Activated B cell treated with CpG ODN at 0.5 μM for 24 hours (primary cell): ENCODE measurements at regions not wholly inside any gene's neighbourhood (a gene's known extent, or its start where the extent isn't known, plus 50 kb on each side); places are given as distances from the start of the nearest gene placed in this dataset.

Experiments
- ATAC-seq: fragments of 200-7000 bp; cut with Tn5 transposase; one replicate; pipeline ENCODE4 v1.10.0; 2021; ENCODE audit warnings: low read depth, mild to moderate bottlenecking, moderate library complexity
- CTCF ChIA-PET: fragments of 350-600 bp; sonication (Branson Sonifier 250); formaldehyde crosslinking; loops from one replicate; lab custom pipeline; 2021; ENCODE audit warnings: antibody characterized with exemption; lab: Charles Lee
- POLR2A ChIA-PET: fragments of 350-600 bp; sonication (Branson Sonifier 250); formaldehyde crosslinking; loops from one replicate; lab custom pipeline; 2021; ENCODE audit warnings: antibody characterized with exemption; lab: Charles Lee
- DNase-seq: peaks from one replicate; pipeline ENCODE4 v3.0.0; 2022
- H3K27ac Mint-ChIP-seq: one replicate; pipeline ENCODE4 v1.8.0; 2020; ENCODE audit warnings: mixed read lengths
- H3K27me3 Mint-ChIP-seq: one replicate; pipeline ENCODE4 v1.8.0; 2021; ENCODE audit warnings: mixed read lengths
- H3K36me3 Mint-ChIP-seq: one replicate; pipeline ENCODE4 v1.8.0; 2021; ENCODE audit warnings: low read depth, mixed read lengths
- H3K4me1 Mint-ChIP-seq: one replicate; pipeline ENCODE4 v1.8.0; 2021; ENCODE audit warnings: mixed read lengths
- H3K4me3 Mint-ChIP-seq: one replicate; pipeline ENCODE4 v1.8.0; 2020; ENCODE audit warnings: mild to moderate bottlenecking, mixed read lengths
- H3K9me3 Mint-ChIP-seq: one replicate; pipeline ENCODE4 v1.8.0; 2020; ENCODE audit warnings: mixed read lengths
- intact Hi-C: fragments of 100-400 bp; cut with micrococcal nuclease; formaldehyde crosslinking; loops from one replicate; pipeline ENCODE4 v1.15.1; 2024
- TF ChIP-seq, protein P1 (sequence below): fragments of 200-600 bp; IDR thresholded peaks from one replicate; pipeline ENCODE4 v1.8.0; 2022; ENCODE audit warnings: antibody characterized with exemption, mild to moderate bottlenecking

DNA sequence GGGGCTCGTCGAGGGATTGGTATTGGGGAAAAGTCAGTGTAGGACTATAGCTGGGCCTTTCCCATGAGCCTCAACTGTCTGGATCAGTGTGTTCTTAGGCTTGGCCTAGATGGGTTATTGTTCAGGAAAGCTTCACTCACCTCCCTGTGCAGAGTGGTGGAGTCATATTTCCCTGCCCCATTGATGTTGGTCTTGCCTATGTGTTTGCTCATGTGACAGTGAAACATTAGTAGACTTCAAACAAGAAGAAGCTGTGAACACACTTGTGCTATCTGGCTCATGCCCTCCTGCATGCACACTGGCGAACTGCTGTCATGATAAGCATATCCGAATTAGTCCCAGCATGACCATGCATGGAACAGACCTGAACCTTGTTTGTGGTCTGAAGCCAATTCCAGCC lies 171.1 kb downstream of the DHX35 start:
- Mint-ChIP-seq H3K27me3 (peaks cover 12% of the 10 kb centered on the region), H3K9me3 (no peaks in the 10 kb centered on the region), H3K4me3 (no peak overlapping the region), H3K27ac (no peak overlapping the region), H3K4me1 (no peaks in the 10 kb centered on the region), H3K36me3 (no peaks in the 10 kb centered on the region)
- DNase-seq (no peak), ATAC-seq (no peak)
- intact Hi-C loops, result no loop called here
- ChIA-PET CTCF (no interaction called here), POLR2A (no interaction called here)
- TF ChIP-seq, protein P1, sequence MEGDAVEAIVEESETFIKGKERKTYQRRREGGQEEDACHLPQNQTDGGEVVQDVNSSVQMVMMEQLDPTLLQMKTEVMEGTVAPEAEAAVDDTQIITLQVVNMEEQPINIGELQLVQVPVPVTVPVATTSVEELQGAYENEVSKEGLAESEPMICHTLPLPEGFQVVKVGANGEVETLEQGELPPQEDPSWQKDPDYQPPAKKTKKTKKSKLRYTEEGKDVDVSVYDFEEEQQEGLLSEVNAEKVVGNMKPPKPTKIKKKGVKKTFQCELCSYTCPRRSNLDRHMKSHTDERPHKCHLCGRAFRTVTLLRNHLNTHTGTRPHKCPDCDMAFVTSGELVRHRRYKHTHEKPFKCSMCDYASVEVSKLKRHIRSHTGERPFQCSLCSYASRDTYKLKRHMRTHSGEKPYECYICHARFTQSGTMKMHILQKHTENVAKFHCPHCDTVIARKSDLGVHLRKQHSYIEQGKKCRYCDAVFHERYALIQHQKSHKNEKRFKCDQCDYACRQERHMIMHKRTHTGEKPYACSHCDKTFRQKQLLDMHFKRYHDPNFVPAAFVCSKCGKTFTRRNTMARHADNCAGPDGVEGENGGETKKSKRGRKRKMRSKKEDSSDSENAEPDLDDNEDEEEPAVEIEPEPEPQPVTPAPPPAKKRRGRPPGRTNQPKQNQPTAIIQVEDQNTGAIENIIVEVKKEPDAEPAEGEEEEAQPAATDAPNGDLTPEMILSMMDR, result no peak

DNA sequence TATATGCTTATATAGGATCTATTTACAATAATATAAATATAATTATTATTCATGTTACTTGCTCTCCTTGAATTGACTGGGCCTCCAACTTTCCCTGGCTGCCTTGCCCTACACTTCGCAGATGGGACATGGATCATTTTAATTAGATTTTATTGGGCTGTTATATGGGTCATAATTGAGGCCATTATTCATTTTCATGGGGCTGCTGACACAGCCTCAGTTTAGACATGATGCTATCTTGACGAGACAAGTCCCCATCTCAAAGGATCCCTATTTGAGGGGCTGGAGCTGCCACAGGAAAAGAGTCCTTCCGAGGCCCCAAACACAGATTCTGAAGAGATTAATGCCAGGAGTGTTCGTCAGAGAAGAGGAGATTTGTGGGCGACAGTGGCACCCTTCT lies 170.4 kb downstream of the DHX35 start:
- Mint-ChIP-seq H3K27me3 (peaks cover 12% of the 10 kb centered on the region), H3K36me3 (no peaks in the 10 kb centered on the region), H3K4me1 (no peaks in the 10 kb centered on the region), H3K9me3 (no peaks in the 10 kb centered on the region), H3K4me3 (no peak overlapping the region), H3K27ac (no peak overlapping the region)
- CTCF ChIA-PET, result no interaction called here
- DNase-seq, result no peak
- intact Hi-C loops, result no loop called here
- TF ChIP-seq, protein P1, result no peak
- POLR2A ChIA-PET, result no interaction called here
- no peak for ATAC-seq

DNA sequence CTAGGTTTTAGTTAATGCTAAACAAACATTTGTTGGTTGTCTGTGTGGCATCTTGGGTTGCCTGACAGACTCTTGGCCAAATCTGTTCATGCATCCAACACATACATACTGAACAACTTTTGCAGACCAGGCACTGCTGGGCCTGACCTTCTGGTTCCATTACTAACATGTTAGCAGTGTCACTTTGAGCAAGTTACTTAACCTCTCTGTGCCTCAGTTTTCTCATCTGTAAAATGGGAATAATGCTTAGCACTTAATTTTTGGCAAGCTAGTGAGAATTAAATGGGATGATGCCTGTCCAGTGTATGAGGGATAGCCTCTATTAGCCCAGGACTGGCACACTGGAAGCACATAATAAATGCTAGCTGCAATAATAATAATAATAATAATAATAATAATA lies 169.9 kb downstream of the DHX35 start:
- ATAC-seq, result no peak

DNA sequence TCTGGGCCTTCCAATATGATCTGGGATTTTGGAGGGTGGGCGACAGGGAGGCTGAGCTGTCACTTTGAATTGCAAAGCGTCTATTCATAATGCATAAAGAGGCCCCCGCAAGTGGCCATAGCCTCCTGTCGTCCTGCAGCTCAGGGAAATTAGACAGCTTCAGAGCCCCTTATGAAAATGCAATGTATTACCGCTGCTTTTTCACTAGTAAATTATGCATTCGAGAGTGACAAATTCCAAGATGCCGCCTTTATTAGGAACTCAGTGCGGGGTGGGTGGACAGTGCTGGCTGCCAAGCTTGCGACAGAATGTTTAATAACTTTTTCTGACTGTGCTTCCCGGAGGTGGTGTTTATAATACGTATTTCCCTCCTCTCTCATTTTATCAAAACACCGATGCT lies 168.5 kb downstream of the DHX35 start:
- ChIA-PET POLR2A (no interaction called here), CTCF (no interaction called here)
- H3K4me3 Mint-ChIP-seq, result no peak overlapping the region
- ATAC-seq, result no peak
- DNase-seq, result no peak
- TF ChIP-seq, protein P1, result no peak
- no peaks in the 10 kb centered on the region for H3K4me1 Mint-ChIP-seq
- H3K27ac Mint-ChIP-seq, result no peak overlapping the region
- H3K36me3 Mint-ChIP-seq, result no peaks in the 10 kb centered on the region
- peaks cover 7% of the 10 kb centered on the region for H3K27me3 Mint-ChIP-seq
- intact Hi-C loops, result no loop called here
- H3K9me3 Mint-ChIP-seq, result no peaks in the 10 kb centered on the region

More for the DNA sequence above, 169.9 kb downstream of the DHX35 start:
- peaks cover 8% of the 10 kb centered on the region for H3K27me3 Mint-ChIP-seq
- ChIA-PET POLR2A (no interaction called here), CTCF (no interaction called here)
- no peak overlapping the region for H3K27ac Mint-ChIP-seq
- no peak overlapping the region for H3K4me3 Mint-ChIP-seq
- H3K36me3 Mint-ChIP-seq, result no peaks in the 10 kb centered on the region
- no peak for DNase-seq
- H3K9me3 Mint-ChIP-seq, result no peaks in the 10 kb centered on the region
- no peaks in the 10 kb centered on the region for H3K4me1 Mint-ChIP-seq
- intact Hi-C loops, result no loop called here
- TF ChIP-seq, protein P1, result no peak

DNA sequence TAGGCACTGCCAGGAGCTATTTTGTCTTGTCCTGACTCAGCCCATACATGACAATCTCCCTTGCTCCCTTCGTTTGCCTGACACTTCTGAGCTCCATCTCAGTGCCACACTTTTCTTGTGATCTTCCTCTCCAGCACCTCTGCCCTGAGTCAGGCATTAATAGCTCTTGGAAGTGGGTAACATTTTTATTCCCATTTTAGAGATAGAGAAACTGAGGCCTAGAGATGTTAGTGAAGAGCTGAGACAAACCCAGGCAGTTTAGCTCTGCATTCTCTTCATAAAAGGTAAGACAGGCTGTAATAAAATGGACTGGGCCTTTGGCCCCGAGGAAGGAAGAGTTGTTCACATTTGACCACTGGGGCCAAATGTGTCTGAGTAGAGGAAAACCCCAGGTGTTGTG lies 167.4 kb downstream of the DHX35 start:
- ChIA-PET POLR2A (no interaction called here), CTCF (no interaction called here)
- Mint-ChIP-seq H3K9me3 (peaks cover 4% of the 10 kb centered on the region), H3K27me3 (peaks cover 9% of the 10 kb centered on the region), H3K36me3 (no peaks in the 10 kb centered on the region), H3K27ac (no peak overlapping the region), H3K4me1 (no peaks in the 10 kb centered on the region), H3K4me3 (no peak overlapping the region)
- DNase-seq (no peak), ATAC-seq (no peak)
- TF ChIP-seq, protein P1, result no peak
- intact Hi-C loops, result no loop called here
